KMS-11 (cell line): ENCODE measurements at regions not wholly inside any gene's neighbourhood (a gene's known extent, or its start where the extent isn't known, plus 50 kb on each side); places are given as distances from the start of the nearest gene placed in this dataset.

Experiments used
- H2AFZ ChIP-seq: fragments of 200-600 bp; sonication (generic); 2 replicates; pipeline ENCODE4 v1.6.1; 2016; ENCODE audit warnings: antibody characterized with exemption, mixed run types, low read depth
- H3K27ac ChIP-seq: fragments of 200-600 bp; sonication (generic); 2 replicates; pipeline ENCODE4 v1.6.1; 2016; ENCODE audit warnings: mild to moderate bottlenecking, mixed run types
- H3K27me3 ChIP-seq: fragments of 200-600 bp; sonication (generic); 2 replicates; pipeline ENCODE4 v1.6.1; 2017; ENCODE audit warnings: mild to moderate bottlenecking, low read depth, mixed run types, moderate library complexity; ENCODE audit not compliant: insufficient read depth
- H3K36me3 ChIP-seq: fragments of 200-600 bp; sonication (generic); 2 replicates; pipeline ENCODE4 v1.6.1; 2017; ENCODE audit warnings: mild to moderate bottlenecking, mixed run types; ENCODE audit not compliant: insufficient read depth
- H3K4me1 ChIP-seq: fragments of 200-600 bp; sonication (generic); 2 replicates; pipeline ENCODE4 v1.6.1; 2016; ENCODE audit warnings: mild to moderate bottlenecking, low read depth, mixed run types; ENCODE audit not compliant: poor library complexity, severe bottlenecking
- H3K4me2 ChIP-seq: fragments of 200-600 bp; sonication (generic); 2 replicates; pipeline ENCODE4 v1.7.0; 2016; ENCODE audit warnings: mild to moderate bottlenecking, mixed run types
- H3K4me3 ChIP-seq: fragments of 200-600 bp; sonication (generic); IDR thresholded peaks from 2 replicates; pipeline ENCODE4 v1.6.1; 2017; ENCODE audit warnings: low read depth, low read length, mixed read lengths; ENCODE audit not compliant: insufficient read depth
- H3K79me2 ChIP-seq: fragments of 200-600 bp; sonication (generic); 2 replicates; pipeline ENCODE4 v1.6.1; 2016; ENCODE audit warnings: low read depth, mixed run types; ENCODE audit not compliant: insufficient read depth
- H3K9ac ChIP-seq: fragments of 200-600 bp; sonication (generic); 2 replicates; pipeline ENCODE4 v1.6.1; 2016; ENCODE audit warnings: mild to moderate bottlenecking, mixed run types
- H4K20me1 ChIP-seq: fragments of 200-600 bp; sonication (generic); 2 replicates; pipeline ENCODE4 v1.6.1; 2016; ENCODE audit warnings: mild to moderate bottlenecking, mixed run types; ENCODE audit not compliant: insufficient read depth
- CTCF ChIP-seq: fragments of 200-600 bp; sonication (generic); conservative IDR thresholded peaks from 2 replicates; pipeline ENCODE4 v1.6.1; 2017; ENCODE audit warnings: low read depth, mild to moderate bottlenecking, antibody characterized with exemption, low read length, moderate library complexity, mixed read lengths

- Histone ChIP-seq H3K4me3 (no peak overlapping the region), H3K9ac (no peak overlapping the region), H3K27ac (no peak overlapping the region), H4K20me1 (no peaks in the 10 kb centered on the region), H3K79me2 (no peaks in the 10 kb centered on the region), H3K36me3 (no peaks in the 10 kb centered on the region), H3K4me1 (no peaks in the 10 kb centered on the region), H3K27me3 (no peaks in the 10 kb centered on the region), H3K4me2 (no peak overlapping the region), H2AFZ (no peak overlapping the region)
- TF ChIP-seq CTCF, result no peak
Observed at GRCh38 chr6:148037496-148037895, 305.1 kb upstream of the SASH1 start.

GRCh38 chr6:148041546-148041945 is 301.1 kb upstream of the SASH1 start:
- H3K4me1 ChIP-seq, result no peaks in the 10 kb centered on the region
- H3K4me2 ChIP-seq, result no peak overlapping the region
- no peaks in the 10 kb centered on the region for H3K36me3 ChIP-seq
- H3K79me2 ChIP-seq, result no peaks in the 10 kb centered on the region
- TF ChIP-seq CTCF, result no peak
- H3K27ac ChIP-seq, result no peak overlapping the region
- no peaks in the 10 kb centered on the region for H4K20me1 ChIP-seq
- H3K27me3 ChIP-seq, result no peaks in the 10 kb centered on the region
- no peak overlapping the region for H3K9ac ChIP-seq
- no peak overlapping the region for H2AFZ ChIP-seq
- H3K4me3 ChIP-seq, result no peak overlapping the region

- Histone ChIP-seq H3K27me3 (no peaks in the 10 kb centered on the region), H3K79me2 (no peaks in the 10 kb centered on the region)
Observed at GRCh38 chr6:148042536-148042935, 300.1 kb upstream of the SASH1 start.

GRCh38 chr6:148044261-148044751 is 298.3 kb upstream of the SASH1 start:
- Histone ChIP-seq H3K9ac (no peak overlapping the region), H4K20me1 (no peaks in the 10 kb centered on the region), H3K27ac (no peak overlapping the region), H3K4me2 (no peak overlapping the region), H2AFZ (no peak overlapping the region), H3K4me3 (no peak overlapping the region), H3K27me3 (no peaks in the 10 kb centered on the region), H3K36me3 (no peaks in the 10 kb centered on the region), H3K4me1 (no peaks in the 10 kb centered on the region), H3K79me2 (no peaks in the 10 kb centered on the region)
- TF ChIP-seq CTCF, result no peak

More at GRCh38 chr6:148042536-148042935, 300.1 kb upstream of the SASH1 start:
- no peak overlapping the region for H3K4me3 ChIP-seq
- TF ChIP-seq CTCF, result no peak
- H4K20me1 ChIP-seq, result no peaks in the 10 kb centered on the region
- H3K4me1 ChIP-seq, result no peaks in the 10 kb centered on the region
- H3K36me3 ChIP-seq, result no peaks in the 10 kb centered on the region
- no peak overlapping the region for H3K27ac ChIP-seq
- H3K4me2 ChIP-seq, result no peak overlapping the region
- no peak overlapping the region for H3K9ac ChIP-seq
- no peak overlapping the region for H2AFZ ChIP-seq
